ENCODE measurements at regions not wholly inside any gene's neighbourhood (a gene's known extent, or its start where the extent isn't known, plus 50 kb on each side); places are given as distances from the start of the nearest gene placed in this dataset.
A peak's percentile ranks its signal among the peaks of the same experiment; 100 is the strongest.
"Not testable (repeated sequence)": the region's sequence is repeated elsewhere in the genome, so short reads cannot be mapped to it uniquely, and the experiment has no call there.

DNA sequence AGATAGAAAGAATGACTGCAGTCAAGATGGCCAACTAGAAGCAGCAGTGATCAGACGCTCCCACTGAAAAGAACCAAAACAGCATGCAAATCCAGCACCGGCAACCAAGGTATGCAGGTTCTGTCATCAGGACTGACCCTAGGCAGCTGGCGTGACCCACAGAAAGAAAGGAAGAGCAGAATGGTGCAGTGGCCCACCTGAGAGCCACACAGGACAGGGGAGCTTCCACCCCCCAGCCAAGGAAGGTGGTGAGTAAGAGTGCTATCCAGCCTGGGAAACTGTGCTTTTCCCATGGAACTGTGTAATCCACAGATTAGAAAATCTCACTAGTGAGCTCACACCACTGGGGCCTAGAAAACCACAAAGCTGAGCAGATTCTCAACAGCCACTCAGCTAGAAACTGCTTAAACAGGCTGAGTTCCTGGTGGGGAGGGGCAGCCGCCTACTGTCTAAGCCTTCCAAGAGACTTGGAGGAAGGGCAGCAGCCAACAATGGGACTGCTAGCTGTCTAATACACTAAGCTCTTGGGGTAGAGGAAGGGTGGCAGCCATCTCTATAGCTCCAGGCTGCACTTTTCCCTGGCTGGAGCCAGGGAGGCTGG is 127.9 kb downstream of the EVA1A start:
- peak; percentile 86 for DNase-seq (ENCODE audit: low read depth, low spot score)

- no peak for DNase-seq (ENCODE audit: low read depth, low spot score)
Observed at GRCh38 chr2:75431763-75432162, 129.0 kb downstream of the EVA1A start.

DNA sequence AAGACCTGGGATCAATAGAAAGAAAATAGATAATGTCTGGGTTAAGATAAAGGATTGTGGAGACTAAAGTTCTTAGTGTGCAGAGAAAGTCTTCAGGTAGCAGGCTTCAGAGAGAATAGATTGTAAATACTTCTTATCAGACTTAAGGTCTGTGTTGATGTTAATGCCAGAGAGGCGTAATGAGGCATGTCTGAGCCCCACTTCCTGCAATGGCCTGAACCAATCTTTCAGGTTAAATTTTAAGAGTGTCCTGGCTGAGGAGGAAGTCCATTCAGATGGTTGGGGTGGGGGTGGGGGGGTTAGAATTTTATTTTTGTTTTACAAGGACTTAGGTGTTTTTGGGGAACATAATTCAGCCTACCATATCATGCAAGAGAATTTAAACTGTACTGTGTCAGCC is 129.5 kb downstream of the EVA1A start:
- DNase-seq (ENCODE audit: low read depth, low spot score), result no peak

DNA sequence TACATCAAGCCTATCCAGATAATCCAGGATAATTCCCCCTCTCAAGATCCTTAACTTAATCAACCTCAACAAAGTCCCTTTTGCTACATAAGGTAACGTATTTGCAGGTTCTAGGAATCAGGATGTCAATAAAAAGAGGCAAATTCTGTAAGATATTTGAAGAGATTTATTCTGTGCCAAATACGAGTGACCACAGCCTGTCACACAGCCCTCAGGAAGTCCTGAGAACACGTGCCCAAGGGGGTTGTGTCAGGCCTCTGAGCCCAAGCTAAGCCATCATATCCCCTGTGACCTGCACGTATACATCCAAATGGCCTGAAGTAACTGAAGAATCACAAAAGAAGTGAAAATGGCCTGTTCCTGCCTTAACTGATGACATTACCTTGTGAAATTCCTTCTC is 130.3 kb downstream of the EVA1A start:
- DNase-seq (ENCODE audit: low read depth, low spot score), result not testable (repeated sequence)

DNA sequence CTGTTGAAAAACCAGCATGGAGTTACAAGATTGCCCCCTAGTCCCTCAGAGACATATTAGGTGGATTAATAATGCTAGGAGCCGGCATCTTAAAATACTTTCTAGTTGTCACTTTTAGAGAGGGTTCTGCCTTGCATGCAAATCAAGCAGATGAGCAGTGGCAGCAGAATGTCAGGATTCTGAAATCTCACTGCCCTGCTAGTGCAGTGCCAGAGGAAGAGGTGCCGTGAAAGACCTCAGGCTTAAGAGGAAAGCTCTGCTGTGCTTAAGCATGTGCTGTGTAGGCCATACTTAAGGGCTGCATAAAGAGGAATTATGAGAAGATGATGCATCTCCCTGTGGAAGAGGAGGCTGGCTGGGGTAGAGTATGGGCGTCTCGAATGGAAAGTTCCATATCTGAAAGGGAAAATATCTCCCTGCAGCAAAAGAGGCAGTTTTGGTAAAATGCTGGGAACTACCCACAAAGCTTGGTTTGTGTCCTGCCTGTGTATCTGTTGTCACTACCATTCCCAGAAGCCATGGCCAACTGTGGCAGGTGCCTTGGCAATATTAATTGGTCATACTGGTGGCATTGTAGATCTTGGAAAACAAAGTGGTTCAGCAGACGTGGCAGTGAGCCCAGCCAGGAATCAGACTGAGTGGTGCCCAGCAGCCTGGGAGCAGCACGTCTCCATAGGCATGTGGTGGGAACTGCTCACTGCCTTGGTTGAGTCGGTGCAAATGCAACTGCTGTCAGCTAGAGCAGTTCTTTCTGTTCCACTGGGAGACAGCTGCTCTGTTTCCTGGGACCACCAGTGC is 131.9 kb downstream of the EVA1A start:
- peak; percentile 53 for DNase-seq (ENCODE audit: low read depth, low spot score)

DNA sequence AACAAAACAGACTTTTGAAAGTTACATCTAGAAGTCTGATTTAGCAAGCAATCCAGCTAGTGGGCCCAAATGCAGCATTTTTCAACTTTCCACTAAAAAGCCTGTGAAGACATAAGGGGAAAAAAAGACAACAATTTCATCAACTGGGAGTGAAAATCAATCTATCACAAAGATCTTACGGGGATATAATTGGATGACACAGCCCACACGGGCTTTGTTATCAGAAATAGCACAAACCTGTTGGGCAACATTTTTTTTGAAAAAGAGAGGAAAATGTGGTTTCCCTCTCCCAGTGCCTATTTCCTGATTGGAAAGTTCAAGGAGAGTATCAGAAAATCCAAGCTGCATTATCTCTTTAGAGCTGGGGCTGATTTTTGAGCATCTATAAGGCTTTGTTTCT is 132.7 kb downstream of the EVA1A start:
- no peak for DNase-seq (ENCODE audit: low read depth, low spot score)

DNA sequence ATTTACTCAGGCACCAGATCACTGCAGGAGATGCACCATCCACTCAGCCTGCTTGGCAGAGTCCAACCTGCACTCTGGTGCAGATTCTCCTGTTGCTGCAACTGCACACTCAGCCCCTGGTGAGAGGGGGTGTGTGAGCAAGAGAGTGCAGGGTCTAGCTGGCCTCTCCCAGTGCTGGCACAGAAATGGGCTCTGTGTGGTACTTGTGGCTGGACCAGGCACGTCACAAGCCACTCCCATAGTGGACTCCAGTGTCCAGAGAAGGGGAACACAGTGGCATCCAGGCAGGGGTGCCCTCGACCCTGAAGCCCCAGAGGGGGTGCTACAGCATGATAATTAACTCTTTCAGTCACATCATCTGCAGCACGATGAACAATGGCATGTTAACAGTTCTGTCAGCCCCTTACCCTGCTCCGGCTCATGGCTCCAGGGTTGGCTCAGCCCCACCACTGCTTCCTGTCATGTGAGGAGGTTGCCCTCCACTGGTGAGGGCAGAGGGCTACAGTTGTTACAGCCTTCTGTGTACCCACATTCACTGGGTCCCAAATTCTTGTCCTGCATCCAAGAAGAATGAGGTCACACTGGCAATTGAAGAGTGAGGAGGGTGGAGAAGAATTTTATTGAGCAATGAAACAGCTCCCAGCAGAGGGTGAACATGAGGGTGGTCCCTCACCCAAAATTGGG is 135.7 kb downstream of the EVA1A start:
- peak; percentile 31 for DNase-seq (ENCODE audit: low read depth, low spot score)

GRCh38 chr2:75421986-75422385 is 138.8 kb downstream of the EVA1A start:
- no peak for DNase-seq (ENCODE audit: low read depth, low spot score)

DNA sequence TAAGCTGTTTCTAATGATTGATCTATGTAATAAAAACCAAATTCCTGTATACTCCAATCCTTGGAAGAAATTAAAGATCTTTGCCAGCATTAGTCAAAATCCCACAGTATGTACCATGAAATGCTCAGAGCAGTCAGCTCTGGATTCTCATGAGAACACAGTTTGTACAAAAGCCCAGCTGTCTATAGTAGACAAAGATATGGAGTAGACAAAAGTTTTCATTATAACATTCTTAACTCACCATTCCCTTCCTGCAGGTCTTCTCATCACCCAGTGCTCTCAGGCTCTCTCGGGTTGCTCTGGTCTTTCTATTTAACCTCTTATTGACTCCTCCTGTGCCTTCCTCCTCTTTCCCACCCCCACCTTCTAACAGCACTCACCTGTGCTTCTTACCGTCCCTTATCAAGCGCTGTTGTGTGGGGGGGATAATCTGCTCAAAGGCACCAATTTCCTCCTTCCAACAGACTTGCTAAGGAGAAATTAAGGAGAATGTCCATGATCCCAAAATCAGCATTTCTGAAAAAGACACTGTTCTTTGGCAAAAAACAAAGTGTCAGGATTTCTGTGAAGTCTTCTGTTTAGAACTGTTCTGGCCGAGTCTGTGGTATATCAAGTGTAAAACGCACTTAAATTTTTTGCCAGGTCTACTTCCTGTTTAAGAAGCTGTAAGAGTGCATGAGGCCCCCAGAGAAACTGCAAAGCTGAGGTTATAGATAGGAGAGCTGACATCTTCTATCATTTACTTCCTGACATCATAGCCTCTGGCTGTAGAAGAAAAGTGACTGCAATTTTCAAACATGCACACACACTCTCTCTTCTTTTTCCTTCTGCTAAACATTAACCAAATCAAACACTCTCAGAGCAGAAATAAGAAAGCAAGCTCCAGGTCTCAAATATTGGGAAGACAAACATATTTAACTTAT is 144.1 kb downstream of the EVA1A start:
- no peak for DNase-seq (ENCODE audit: low read depth, low spot score)

DNA sequence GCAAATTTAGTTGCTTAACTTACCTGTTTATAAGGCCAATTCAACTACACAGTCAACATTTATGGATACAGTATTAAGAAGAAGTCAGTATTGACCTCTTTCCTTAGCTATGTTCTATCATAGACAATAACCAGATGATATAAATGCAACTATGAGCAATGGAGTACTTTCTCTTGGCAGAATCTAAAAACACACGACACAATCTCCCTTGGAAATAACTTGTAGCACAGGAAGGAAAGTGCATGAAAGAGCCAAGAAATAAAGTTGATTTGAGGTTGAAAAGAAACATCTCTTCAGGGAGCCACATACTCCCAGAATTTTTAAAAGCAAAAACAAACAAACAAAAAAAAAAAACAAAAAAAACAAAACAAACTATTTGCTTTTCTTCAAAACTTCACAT is 145.0 kb downstream of the EVA1A start:
- DNase-seq (ENCODE audit: low read depth, low spot score), result no peak

GRCh38 chr2:75415111-75415626 is 145.6 kb downstream of the EVA1A start:
- no peak for DNase-seq (ENCODE audit: low read depth, low spot score)

GRCh38 chr2:75411574-75411973 is 149.2 kb downstream of the EVA1A start:
- DNase-seq (ENCODE audit: low read depth, low spot score), result no peak

DNA sequence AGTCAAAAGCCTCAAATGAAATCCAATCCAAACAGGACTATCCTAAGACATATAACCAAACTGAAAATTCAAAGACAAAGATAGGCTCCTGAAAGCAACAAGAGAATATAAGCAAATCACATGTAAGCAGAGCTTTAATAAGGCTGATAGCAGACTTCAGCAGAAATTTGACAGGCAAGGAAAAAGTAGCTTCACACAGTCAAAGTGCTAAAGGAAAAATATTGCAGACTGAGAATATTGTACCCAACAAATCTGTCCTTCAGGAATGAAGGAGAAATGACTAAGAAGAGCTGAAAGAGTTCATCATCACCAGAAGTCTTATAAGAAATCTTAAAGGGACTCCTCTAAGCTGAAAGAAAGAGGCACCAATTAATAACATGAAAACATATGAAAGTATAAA is 150.0 kb downstream of the EVA1A start:
- no peak for DNase-seq (ENCODE audit: low read depth, low spot score)

- DNase-seq (ENCODE audit: low read depth, low spot score), result no peak
Observed at GRCh38 chr2:75408771-75409170, 152.0 kb downstream of the EVA1A start.

DNA sequence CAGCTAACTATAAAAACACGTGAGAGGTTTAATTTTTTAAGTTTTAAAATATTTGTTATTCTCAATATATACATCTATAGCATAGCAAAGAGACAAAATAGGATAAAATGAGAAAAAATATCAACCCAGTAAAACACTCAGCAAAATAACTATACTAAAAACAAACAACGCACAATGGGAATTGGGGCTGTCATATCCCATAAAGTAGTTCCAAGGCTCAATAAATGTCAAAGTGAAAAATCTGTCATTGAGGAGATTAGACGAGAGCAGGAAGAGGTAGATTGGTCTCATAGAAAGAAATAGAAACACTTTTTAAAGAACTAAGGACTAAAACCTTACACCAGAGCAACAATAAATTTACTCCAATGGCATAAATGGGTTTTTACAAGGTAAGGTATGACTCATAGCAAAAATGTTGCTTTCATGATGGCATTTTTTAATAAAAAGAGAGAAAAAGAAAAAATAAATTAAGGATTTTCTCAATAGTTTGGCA is 153.7 kb downstream of the EVA1A start:
- no peak for DNase-seq (ENCODE audit: low read depth, low spot score)

GRCh38 chr2:75406131-75406581 is 154.6 kb downstream of the EVA1A start:
- no peak for DNase-seq (ENCODE audit: low read depth, low spot score)

DNA sequence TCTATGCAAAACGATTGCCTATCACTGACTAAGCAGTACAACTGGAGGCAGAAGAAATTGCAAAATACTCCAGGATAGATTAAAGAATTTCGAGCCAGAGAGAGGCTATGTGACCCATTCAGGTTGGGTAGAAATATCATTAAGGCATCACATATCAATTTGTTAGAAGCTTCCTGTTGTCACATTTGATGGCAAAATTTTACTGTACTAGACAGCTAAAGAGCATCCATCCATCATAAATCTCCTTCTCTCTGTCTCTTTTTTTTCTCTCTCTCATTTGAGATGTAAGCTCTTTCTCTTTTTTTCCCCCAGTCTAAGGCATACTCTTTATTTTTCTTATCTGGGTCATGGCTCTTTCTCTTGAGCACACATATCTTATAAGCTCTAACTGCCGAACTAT is 155.7 kb downstream of the EVA1A start:
- DNase-seq (ENCODE audit: low read depth, low spot score), result no peak

- DNase-seq (ENCODE audit: low read depth, low spot score), result peak; percentile 76
Observed at GRCh38 chr2:75403991-75404428, 156.7 kb downstream of the EVA1A start.

DNA sequence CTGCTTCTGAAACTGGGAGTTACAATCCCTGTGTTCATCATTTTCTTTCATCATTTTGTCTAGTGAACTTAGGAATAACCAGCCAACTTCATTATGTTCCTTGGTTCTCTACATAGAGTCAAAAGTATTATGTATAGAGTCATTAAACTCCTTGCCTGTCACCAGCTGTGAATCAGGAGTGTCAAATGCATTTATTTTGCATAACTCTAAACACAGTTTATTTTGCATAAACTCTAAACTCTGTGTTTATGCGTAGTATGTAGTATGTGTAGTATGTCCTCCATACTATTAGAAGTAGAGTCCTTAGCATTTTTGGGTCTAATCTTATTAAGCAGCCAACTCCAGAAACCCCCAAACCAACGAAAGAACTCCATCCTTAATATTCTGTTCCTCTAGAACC is 164.4 kb downstream of the EVA1A start:
- no peak for DNase-seq (ENCODE audit: low read depth, low spot score)

- not testable (repeated sequence) for DNase-seq (ENCODE audit: low read depth, low spot score)
Observed at GRCh38 chr2:75394764-75395163, 166.0 kb downstream of the EVA1A start.

DNA sequence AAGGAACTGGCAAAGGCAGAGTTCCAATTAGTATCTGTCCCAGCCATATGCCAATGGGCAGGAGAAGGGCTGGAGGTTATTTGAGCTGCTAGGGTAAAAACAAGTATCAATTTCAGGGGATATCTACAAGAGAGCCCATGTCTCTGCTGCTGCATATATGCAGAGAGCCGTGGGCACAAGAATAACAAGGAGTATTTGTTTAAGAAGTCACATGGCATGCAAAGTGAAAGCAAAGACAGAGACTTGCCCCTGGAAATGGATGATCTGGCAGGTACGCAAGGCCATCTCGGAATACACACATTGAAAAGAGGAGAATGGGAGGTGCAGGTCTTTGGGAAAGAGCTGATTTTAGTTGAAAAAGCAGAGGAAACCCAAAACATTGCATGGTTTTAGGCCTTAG is 170.6 kb downstream of the EVA1A start:
- DNase-seq (ENCODE audit: low read depth, low spot score), result no peak
